Neural crest cell (in vitro differentiated cells): ENCODE measurements at regions not wholly inside any gene's neighbourhood (a gene's known extent, or its start where the extent isn't known, plus 50 kb on each side); places are given as distances from the start of the nearest gene placed in this dataset.

Experiments
- DNase-seq: peaks from one replicate; pipeline ENCODE4 v3.0.0; 2021; ENCODE audit warnings: low read depth, mixed read lengths, low spot score
- H3K27ac Mint-ChIP-seq: one replicate; pipeline ENCODE4 v1.8.0; 2021; ENCODE audit warnings: mild to moderate bottlenecking, mixed read lengths; ENCODE audit not compliant: unreplicated experiment
- H3K27me3 Mint-ChIP-seq: 2 replicates; pipeline ENCODE4 v1.8.0; 2021; ENCODE audit warnings: low read depth, mild to moderate bottlenecking, mixed read lengths
- H3K36me3 Mint-ChIP-seq: 2 replicates; pipeline ENCODE4 v1.8.0; 2021; ENCODE audit warnings: low read depth, mild to moderate bottlenecking, mixed read lengths
- H3K4me1 Mint-ChIP-seq: 2 replicates; pipeline ENCODE4 v1.8.0; 2021; ENCODE audit warnings: mixed read lengths
- H3K4me3 Mint-ChIP-seq: one replicate; pipeline ENCODE4 v1.8.0; 2021; ENCODE audit warnings: mild to moderate bottlenecking, mixed read lengths
- H3K9me3 Mint-ChIP-seq: 2 replicates; pipeline ENCODE4 v1.8.0; 2021; ENCODE audit warnings: mixed read lengths
- TF ChIP-seq, protein P1 (sequence below): fragments of 200-600 bp; sonication (generic); conservative IDR thresholded peaks from 2 replicates; pipeline ENCODE4 v1.5.0; 2021; ENCODE audit warnings: antibody characterized with exemption, mild to moderate bottlenecking

DNA sequence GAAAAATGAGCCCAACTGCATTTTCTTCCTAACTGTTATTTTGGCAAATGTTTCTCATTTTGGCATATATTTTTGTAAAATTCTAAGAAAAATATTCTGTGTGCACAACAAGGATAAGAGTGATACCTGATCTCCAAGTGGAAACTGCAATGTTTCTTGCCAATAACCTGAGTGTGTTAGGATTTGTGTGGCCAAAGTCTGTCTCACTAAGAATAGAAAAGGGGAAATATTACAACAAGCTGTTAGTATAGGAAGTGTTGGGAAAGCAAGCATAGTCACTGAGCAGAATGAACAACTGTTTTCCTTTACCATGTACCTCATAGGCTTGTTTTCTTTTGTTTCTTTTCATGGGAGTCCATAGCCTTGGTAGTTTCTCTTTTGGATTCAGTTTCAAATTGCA, 624.2 kb downstream of the MTRR start:
- H3K4me3 Mint-ChIP-seq, result no peak overlapping the region
- peaks cover 36% of the 10 kb centered on the region for H3K36me3 Mint-ChIP-seq
- H3K27me3 Mint-ChIP-seq, result no peaks in the 10 kb centered on the region
- no peaks in the 10 kb centered on the region for H3K4me1 Mint-ChIP-seq
- H3K9me3 Mint-ChIP-seq, result peaks cover 32% of the 10 kb centered on the region
- no peak for DNase-seq
- no peak overlapping the region for H3K27ac Mint-ChIP-seq
- TF ChIP-seq, protein P1, sequence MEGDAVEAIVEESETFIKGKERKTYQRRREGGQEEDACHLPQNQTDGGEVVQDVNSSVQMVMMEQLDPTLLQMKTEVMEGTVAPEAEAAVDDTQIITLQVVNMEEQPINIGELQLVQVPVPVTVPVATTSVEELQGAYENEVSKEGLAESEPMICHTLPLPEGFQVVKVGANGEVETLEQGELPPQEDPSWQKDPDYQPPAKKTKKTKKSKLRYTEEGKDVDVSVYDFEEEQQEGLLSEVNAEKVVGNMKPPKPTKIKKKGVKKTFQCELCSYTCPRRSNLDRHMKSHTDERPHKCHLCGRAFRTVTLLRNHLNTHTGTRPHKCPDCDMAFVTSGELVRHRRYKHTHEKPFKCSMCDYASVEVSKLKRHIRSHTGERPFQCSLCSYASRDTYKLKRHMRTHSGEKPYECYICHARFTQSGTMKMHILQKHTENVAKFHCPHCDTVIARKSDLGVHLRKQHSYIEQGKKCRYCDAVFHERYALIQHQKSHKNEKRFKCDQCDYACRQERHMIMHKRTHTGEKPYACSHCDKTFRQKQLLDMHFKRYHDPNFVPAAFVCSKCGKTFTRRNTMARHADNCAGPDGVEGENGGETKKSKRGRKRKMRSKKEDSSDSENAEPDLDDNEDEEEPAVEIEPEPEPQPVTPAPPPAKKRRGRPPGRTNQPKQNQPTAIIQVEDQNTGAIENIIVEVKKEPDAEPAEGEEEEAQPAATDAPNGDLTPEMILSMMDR, result no peak

DNA sequence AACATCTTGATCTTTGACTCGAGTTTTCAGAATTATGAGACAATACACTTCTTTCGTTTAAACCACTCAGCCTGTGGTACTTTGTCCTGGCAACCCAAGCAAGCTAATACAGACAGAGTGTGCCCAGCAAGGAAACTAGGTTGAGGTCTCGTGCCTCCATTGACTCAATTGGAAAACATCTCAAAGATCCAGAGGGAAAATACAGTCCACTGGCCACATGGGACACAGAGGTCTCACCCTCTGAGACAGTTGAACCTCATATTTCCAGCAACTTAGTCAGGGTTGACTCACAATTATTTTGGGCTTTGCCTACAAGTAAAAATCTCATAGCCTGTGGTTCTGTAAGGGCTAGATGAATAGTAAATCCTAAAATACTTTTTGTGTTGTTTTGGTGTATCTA, 631.5 kb downstream of the MTRR start:
- Mint-ChIP-seq H3K27ac (no peak overlapping the region), H3K36me3 (peaks cover 18% of the 10 kb centered on the region), H3K4me3 (no peak overlapping the region), H3K27me3 (no peaks in the 10 kb centered on the region), H3K9me3 (peaks cover 34% of the 10 kb centered on the region), H3K4me1 (no peaks in the 10 kb centered on the region)
- DNase-seq, result no peak
- TF ChIP-seq, protein P1, result no peak

GRCh38 chr5:8505196-8505595, 636.2 kb downstream of the MTRR start:
- TF ChIP-seq, protein P1, result no peak

GRCh38 chr5:8508231-8508630, 639.3 kb downstream of the MTRR start:
- no peak for DNase-seq
- Mint-ChIP-seq H3K4me3 (no peak overlapping the region), H3K27ac (no peak overlapping the region), H3K27me3 (no peaks in the 10 kb centered on the region), H3K36me3 (peaks cover 2% of the 10 kb centered on the region), H3K4me1 (peaks cover 8% of the 10 kb centered on the region), H3K9me3 (peaks cover 15% of the 10 kb centered on the region)
- TF ChIP-seq, protein P1, result no peak

More at GRCh38 chr5:8505196-8505595, 636.2 kb downstream of the MTRR start:
- peaks cover 10% of the 10 kb centered on the region for H3K9me3 Mint-ChIP-seq
- no peak overlapping the region for H3K27ac Mint-ChIP-seq
- no peaks in the 10 kb centered on the region for H3K36me3 Mint-ChIP-seq
- peaks cover 8% of the 10 kb centered on the region for H3K4me1 Mint-ChIP-seq
- no peak overlapping the region for H3K4me3 Mint-ChIP-seq
- H3K27me3 Mint-ChIP-seq, result no peaks in the 10 kb centered on the region
- no peak for DNase-seq

GRCh38 chr5:8516356-8516755, 647.4 kb downstream of the MTRR start:
- H3K27ac Mint-ChIP-seq, result no peak overlapping the region
- peaks cover 18% of the 10 kb centered on the region for H3K4me1 Mint-ChIP-seq
- H3K27me3 Mint-ChIP-seq, result no peaks in the 10 kb centered on the region
- H3K9me3 Mint-ChIP-seq, result peaks cover 9% of the 10 kb centered on the region
- peaks cover 5% of the 10 kb centered on the region for H3K36me3 Mint-ChIP-seq
- H3K4me3 Mint-ChIP-seq, result no peak overlapping the region
- no peak for DNase-seq
- TF ChIP-seq, protein P1, result no peak

DNA sequence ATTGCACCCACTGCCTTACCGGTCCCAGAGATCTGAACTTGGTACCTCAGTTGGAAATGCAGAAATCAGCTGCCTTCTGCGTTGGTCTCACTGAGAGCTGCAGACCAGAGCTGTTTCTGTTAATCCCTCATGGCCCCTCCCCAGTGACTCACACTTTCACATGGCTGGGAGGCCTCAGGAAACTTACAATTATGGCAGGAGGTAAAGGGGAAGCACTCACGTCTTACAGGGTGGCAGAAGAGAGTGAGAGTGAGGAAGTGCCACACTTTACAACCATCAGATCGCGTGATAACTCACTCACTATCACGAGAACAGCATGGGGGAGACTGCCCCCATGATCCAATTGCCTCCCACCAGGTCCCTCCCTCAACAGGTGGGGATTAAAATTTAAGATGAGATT, 648.5 kb downstream of the MTRR start:
- H3K9me3 Mint-ChIP-seq, result peaks cover 6% of the 10 kb centered on the region
- H3K4me1 Mint-ChIP-seq, result peaks cover 29% of the 10 kb centered on the region
- H3K27me3 Mint-ChIP-seq, result no peaks in the 10 kb centered on the region
- H3K36me3 Mint-ChIP-seq, result peaks cover 5% of the 10 kb centered on the region
- no peak for DNase-seq
- H3K27ac Mint-ChIP-seq, result no peak overlapping the region
- no peak overlapping the region for H3K4me3 Mint-ChIP-seq
- TF ChIP-seq, protein P1, result no peak
